GM13976 (cell line): ENCODE measurements at regions not wholly inside any gene's neighbourhood (a gene's known extent, or its start where the extent isn't known, plus 50 kb on each side); places are given as distances from the start of the nearest gene placed in this dataset.

Source experiments
- DNase-seq: peaks from one replicate; pipeline ENCODE4 v3.0.0; 2012; ENCODE audit warnings: low spot score
- in situ Hi-C: fragments of 300-500 bp; cut with MboI; formaldehyde crosslinking; loops from one replicate; pipeline ENCODE4 v1.12.0; 2022; ENCODE audit warnings: low sequenced_read_pairs, mixed read lengths, inconsistent platforms; ENCODE audit not compliant: unreplicated experiment
- TF ChIP-seq, protein P1 (sequence below): IDR thresholded peaks from 2 replicates; pipeline ENCODE4 v1.5.1; 2012; ENCODE audit warnings: borderline replicate concordance, mild to moderate bottlenecking; ENCODE audit not compliant: insufficient read depth; ENCODE audit errors: extremely low read depth, missing control alignments, control extremely low read depth

DNA sequence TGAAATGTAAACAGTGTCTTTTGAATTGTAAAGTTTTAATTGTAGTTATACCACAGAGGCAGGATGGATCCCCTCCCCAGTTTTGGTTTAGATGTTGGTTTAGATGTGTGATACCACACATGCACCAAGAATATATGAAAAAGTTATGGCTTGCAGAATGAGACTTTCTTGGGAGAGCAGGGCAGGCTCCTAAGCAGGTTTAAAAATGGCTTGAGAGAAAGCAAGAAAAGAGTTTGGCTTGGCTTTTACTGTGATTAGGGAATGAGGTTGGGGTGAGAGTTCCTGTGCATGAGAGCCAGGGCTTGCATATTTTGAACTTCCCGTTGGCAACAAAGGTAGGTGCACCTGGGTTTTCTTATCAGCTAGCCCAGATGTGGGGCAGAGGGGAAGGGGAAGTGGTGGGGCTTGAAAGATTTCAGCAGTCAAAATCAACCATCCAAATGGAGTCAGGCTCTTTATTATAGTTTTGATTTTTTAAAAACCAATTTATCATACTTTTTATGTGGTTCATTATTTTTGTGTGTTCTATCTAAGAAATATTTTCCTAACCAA, 246.9 kb downstream of the MTX2 start:
- in situ Hi-C loops = no loop called here
- TF ChIP-seq, protein P1, sequence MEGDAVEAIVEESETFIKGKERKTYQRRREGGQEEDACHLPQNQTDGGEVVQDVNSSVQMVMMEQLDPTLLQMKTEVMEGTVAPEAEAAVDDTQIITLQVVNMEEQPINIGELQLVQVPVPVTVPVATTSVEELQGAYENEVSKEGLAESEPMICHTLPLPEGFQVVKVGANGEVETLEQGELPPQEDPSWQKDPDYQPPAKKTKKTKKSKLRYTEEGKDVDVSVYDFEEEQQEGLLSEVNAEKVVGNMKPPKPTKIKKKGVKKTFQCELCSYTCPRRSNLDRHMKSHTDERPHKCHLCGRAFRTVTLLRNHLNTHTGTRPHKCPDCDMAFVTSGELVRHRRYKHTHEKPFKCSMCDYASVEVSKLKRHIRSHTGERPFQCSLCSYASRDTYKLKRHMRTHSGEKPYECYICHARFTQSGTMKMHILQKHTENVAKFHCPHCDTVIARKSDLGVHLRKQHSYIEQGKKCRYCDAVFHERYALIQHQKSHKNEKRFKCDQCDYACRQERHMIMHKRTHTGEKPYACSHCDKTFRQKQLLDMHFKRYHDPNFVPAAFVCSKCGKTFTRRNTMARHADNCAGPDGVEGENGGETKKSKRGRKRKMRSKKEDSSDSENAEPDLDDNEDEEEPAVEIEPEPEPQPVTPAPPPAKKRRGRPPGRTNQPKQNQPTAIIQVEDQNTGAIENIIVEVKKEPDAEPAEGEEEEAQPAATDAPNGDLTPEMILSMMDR = no peak
- DNase-seq = no peak

DNA sequence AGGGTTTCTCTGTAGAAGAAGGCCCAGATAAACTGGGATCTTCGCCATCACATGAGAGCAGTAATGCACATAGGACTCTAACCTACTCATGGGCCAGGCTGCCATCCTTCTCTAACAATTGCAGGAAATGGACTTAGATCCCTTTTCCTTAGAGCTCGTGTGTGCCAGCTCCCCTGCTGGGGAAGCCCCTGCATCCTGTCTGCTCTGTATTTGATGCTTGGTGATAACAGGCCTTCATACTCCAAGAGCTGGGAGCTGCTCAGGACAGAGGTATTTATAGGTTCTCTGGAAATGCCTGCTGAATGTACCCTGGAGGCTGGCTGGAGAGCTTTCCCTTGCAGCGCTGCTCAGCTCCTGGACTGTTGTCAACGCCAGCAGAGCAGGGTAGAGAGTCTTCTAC, 249.6 kb downstream of the MTX2 start:
- TF ChIP-seq, protein P1 = no peak
- in situ Hi-C loops = no loop called here
- DNase-seq = no peak

DNA sequence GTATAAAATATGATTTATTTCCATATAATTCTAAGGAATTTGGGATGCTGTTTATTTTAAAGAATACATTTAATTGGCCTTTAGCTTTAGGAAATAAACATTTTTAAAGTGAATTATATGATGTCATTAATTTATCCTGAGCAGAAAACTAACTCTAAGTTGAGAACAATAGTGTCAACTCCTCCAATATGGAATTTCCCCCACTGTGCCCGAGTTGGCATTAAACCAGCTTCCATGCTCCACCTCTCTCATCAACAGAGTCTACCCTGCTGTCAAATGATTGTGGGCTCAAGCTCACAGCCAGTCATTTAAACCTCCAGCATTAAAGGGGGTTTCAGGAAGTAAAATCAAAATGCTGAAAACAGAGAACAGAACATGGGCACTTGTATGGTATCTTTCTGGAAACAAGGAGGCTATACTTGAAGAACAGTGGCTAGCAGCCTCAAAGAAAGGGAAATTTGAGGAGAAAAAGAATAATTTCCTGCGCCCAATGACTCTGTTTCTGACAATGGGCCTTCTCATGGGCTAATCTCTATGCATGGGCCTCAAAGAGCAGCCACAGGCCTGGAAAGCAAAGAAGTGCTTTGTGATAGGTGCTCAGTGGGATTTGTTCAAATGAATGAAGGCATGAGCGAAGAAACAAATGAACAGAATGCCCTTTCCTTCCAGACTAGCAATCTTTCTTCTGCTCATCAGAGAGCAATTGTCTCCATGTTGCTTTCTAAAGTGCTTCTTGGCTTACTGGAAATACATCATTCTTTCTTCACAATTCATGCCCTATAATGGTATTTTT, 252.8 kb downstream of the MTX2 start:
- in situ Hi-C loops = no loop called here
- DNase-seq = no peak
- TF ChIP-seq, protein P1 = no peak

DNA sequence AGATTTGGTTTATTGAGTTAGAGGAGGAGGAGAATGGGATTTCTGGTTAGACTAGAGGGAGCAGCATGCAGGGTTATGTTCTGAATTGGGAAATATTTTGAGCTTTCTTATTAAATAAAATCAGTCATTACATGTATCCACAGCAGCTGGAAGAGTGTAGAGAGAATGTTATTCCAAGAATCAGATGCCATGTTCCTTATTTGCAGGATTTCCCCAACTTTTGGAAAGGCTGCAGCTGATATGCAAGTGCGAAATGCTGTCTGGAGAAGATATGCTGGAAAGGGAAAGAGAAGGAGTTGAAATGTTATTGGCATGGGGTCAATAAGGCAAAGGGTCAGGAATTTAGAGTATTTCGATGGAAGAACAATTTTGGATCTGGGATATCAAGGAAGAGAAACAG, 255.8 kb downstream of the MTX2 start:
- in situ Hi-C loops = no loop called here
- DNase-seq = no peak
- TF ChIP-seq, protein P1 = no peak

DNA sequence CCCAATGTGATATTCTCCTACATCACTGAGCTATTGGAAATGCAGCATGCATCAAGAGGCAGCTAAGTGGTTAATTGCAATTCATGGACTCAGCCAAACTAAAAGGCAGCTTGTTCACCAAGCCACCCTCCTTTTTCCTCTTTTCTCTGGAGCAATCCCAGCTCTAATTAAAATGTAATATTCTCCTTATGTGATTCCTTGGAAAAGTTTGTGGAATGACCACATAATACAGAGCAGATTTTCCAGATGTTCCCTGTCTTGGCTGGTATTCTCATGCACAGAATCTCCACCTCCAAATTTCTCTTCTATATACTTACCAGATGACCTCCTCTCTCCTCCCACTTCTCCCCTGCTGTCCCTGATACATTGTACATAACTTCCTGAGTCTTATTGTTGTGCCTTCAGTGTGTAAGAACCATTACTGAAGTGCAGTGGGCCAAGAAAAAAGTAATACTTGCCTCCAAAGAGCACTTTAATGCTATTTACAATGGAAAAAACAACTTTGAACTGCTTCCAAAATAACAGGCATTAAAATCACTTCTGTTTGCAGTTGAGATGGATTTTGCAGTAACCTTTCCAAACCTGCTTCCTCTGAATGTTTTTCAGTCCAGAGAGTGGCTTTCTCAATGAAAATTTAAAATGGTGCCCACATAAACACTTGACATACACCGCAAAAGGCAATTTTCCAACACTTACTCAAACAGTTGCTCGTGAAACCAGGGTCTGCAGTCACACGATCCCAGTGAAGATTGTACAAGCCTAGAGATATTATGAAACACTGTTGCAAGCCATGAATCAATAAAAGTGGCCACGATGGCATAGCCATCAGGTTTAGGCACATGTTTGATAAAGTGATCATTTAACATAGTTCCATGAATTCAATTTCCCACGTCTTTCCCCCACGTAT, 258.0 kb downstream of the MTX2 start:
- in situ Hi-C loops = no loop called here
- TF ChIP-seq, protein P1 = no peak
- no peak for DNase-seq

DNA sequence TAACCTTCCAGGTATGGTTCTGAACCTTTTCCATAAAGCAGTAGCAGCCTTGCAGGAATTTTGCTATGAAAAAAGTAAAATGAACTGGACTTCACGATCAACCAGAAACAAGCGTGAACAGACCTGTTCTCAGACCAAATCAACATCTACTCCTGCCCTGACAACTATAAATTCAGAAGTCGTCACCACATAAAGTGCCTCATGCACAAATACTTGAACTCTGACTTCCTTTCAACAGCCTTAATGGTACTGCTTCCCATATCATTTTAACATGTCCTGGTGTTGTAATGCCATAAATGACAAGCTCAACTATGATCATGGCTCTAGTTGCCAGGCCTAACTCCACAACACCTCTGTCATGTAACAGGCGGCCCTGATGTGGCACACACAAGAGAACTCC, 262.4 kb downstream of the MTX2 start:
- TF ChIP-seq, protein P1 = no peak
- in situ Hi-C loops = no loop called here
- no peak for DNase-seq
